ENCODE measurements at regions not wholly inside any gene's neighbourhood (a gene's known extent, or its start where the extent isn't known, plus 50 kb on each side); places are given as distances from the start of the nearest gene placed in this dataset.
"Not testable (repeated sequence)": the region's sequence is repeated elsewhere in the genome, so short reads cannot be mapped to it uniquely, and the experiment has no call there.

- peaks cover 9% of the 10 kb centered on the region for H3K9me3 Mint-ChIP-seq
- H3K4me1 Mint-ChIP-seq, result no peaks in the 10 kb centered on the region
- no peaks in the 10 kb centered on the region for H3K36me3 Mint-ChIP-seq
- H3K4me3 Mint-ChIP-seq, result no peak overlapping the region
- H3K27ac Mint-ChIP-seq, result no peak overlapping the region
- no peak for ATAC-seq
- H3K27me3 Mint-ChIP-seq, result peaks cover 29% of the 10 kb centered on the region
Measured at GRCh38 chr11:134666273-134667174, 254.5 kb upstream of the B3GAT1 start.

- Mint-ChIP-seq H3K36me3 (no peaks in the 10 kb centered on the region), H3K4me1 (no peaks in the 10 kb centered on the region), H3K27ac (no peak overlapping the region), H3K9me3 (peaks cover 10% of the 10 kb centered on the region), H3K4me3 (no peak overlapping the region), H3K27me3 (peaks cover 23% of the 10 kb centered on the region)
- ATAC-seq, result no peak
Measured at GRCh38 chr11:134665571-134666270, 253.7 kb upstream of the B3GAT1 start.

- Mint-ChIP-seq H3K27ac (no peak overlapping the region), H3K4me3 (no peak overlapping the region), H3K9me3 (peaks cover 13% of the 10 kb centered on the region), H3K36me3 (no peaks in the 10 kb centered on the region), H3K4me1 (no peaks in the 10 kb centered on the region), H3K27me3 (peaks cover 17% of the 10 kb centered on the region)
- no peak for ATAC-seq
Measured at GRCh38 chr11:134665188-134665535, 253.1 kb upstream of the B3GAT1 start.

- no peak overlapping the region for H3K27ac Mint-ChIP-seq
- peaks cover 18% of the 10 kb centered on the region for H3K9me3 Mint-ChIP-seq
- peaks cover 12% of the 10 kb centered on the region for H3K27me3 Mint-ChIP-seq
- ATAC-seq, result no peak
- no peak overlapping the region for H3K4me3 Mint-ChIP-seq
- no peaks in the 10 kb centered on the region for H3K36me3 Mint-ChIP-seq
- no peaks in the 10 kb centered on the region for H3K4me1 Mint-ChIP-seq
Measured at GRCh38 chr11:134664447-134665187, 252.6 kb upstream of the B3GAT1 start.

- H3K36me3 Mint-ChIP-seq, result no peaks in the 10 kb centered on the region
- no peak for ATAC-seq
- peaks cover 19% of the 10 kb centered on the region for H3K9me3 Mint-ChIP-seq
- H3K4me1 Mint-ChIP-seq, result no peaks in the 10 kb centered on the region
- H3K27ac Mint-ChIP-seq, result no peak overlapping the region
- peaks cover 11% of the 10 kb centered on the region for H3K27me3 Mint-ChIP-seq
- H3K4me3 Mint-ChIP-seq, result no peak overlapping the region
Measured at GRCh38 chr11:134663506-134664313, 251.7 kb upstream of the B3GAT1 start.

GRCh38 chr11:134662629-134663360 is 250.8 kb upstream of the B3GAT1 start:
- H3K4me3 Mint-ChIP-seq, result no peak overlapping the region
- H3K9me3 Mint-ChIP-seq, result peaks cover 19% of the 10 kb centered on the region
- H3K36me3 Mint-ChIP-seq, result no peaks in the 10 kb centered on the region
- no peaks in the 10 kb centered on the region for H3K4me1 Mint-ChIP-seq
- peaks cover 11% of the 10 kb centered on the region for H3K27me3 Mint-ChIP-seq
- no peak for ATAC-seq
- no peak overlapping the region for H3K27ac Mint-ChIP-seq

- Mint-ChIP-seq H3K4me3 (no peak overlapping the region), H3K36me3 (no peaks in the 10 kb centered on the region), H3K27ac (no peak overlapping the region), H3K4me1 (no peaks in the 10 kb centered on the region), H3K27me3 (peaks cover 5% of the 10 kb centered on the region), H3K9me3 (peaks cover 14% of the 10 kb centered on the region)
- ATAC-seq, result no peak
Measured at GRCh38 chr11:134661660-134662059, 249.6 kb upstream of the B3GAT1 start.

- H3K9me3 Mint-ChIP-seq, result peaks cover 18% of the 10 kb centered on the region
- no peak for ATAC-seq
- no peak overlapping the region for H3K27ac Mint-ChIP-seq
- peaks cover 10% of the 10 kb centered on the region for H3K27me3 Mint-ChIP-seq
- H3K36me3 Mint-ChIP-seq, result no peaks in the 10 kb centered on the region
- H3K4me3 Mint-ChIP-seq, result no peak overlapping the region
- peaks cover 5% of the 10 kb centered on the region for H3K4me1 Mint-ChIP-seq
Measured at GRCh38 chr11:134660416-134660815, 248.4 kb upstream of the B3GAT1 start.

GRCh38 chr11:134659882-134660281 is 247.8 kb upstream of the B3GAT1 start:
- Mint-ChIP-seq H3K4me1 (peaks cover 5% of the 10 kb centered on the region), H3K27me3 (peaks cover 15% of the 10 kb centered on the region), H3K27ac (no peak overlapping the region), H3K36me3 (no peaks in the 10 kb centered on the region), H3K4me3 (no peak overlapping the region), H3K9me3 (peaks cover 18% of the 10 kb centered on the region)
- no peak for ATAC-seq

GRCh38 chr11:134658481-134659225 is 246.6 kb upstream of the B3GAT1 start:
- no peaks in the 10 kb centered on the region for H3K36me3 Mint-ChIP-seq
- H3K4me1 Mint-ChIP-seq, result peaks cover 5% of the 10 kb centered on the region
- no peak overlapping the region for H3K4me3 Mint-ChIP-seq
- H3K27me3 Mint-ChIP-seq, result peaks cover 26% of the 10 kb centered on the region
- no peak overlapping the region for H3K27ac Mint-ChIP-seq
- H3K9me3 Mint-ChIP-seq, result peaks cover 18% of the 10 kb centered on the region
- no peak for ATAC-seq

GRCh38 chr11:134657631-134658030 is 245.6 kb upstream of the B3GAT1 start:
- Mint-ChIP-seq H3K4me1 (peaks cover 5% of the 10 kb centered on the region), H3K27me3 (peaks cover 29% of the 10 kb centered on the region), H3K4me3 (no peak overlapping the region), H3K9me3 (peaks cover 18% of the 10 kb centered on the region), H3K27ac (no peak overlapping the region), H3K36me3 (no peaks in the 10 kb centered on the region)
- ATAC-seq, result no peak

GRCh38 chr11:134656861-134657540 is 245.0 kb upstream of the B3GAT1 start:
- peaks cover 18% of the 10 kb centered on the region for H3K9me3 Mint-ChIP-seq
- H3K27me3 Mint-ChIP-seq, result peaks cover 36% of the 10 kb centered on the region
- no peak overlapping the region for H3K4me3 Mint-ChIP-seq
- H3K36me3 Mint-ChIP-seq, result no peaks in the 10 kb centered on the region
- no peak for ATAC-seq
- peaks cover 5% of the 10 kb centered on the region for H3K4me1 Mint-ChIP-seq
- no peak overlapping the region for H3K27ac Mint-ChIP-seq

GRCh38 chr11:134656086-134656840 is 244.2 kb upstream of the B3GAT1 start:
- Mint-ChIP-seq H3K9me3 (peaks cover 13% of the 10 kb centered on the region), H3K27me3 (peaks cover 37% of the 10 kb centered on the region)
- not testable (repeated sequence) for H3K4me3 Mint-ChIP-seq, H3K36me3 Mint-ChIP-seq, H3K27ac Mint-ChIP-seq, H3K4me1 Mint-ChIP-seq, ATAC-seq

All from stimulated activated memory B cell treated with anti-CD40 and anti-IgM and Interleukin-4, amounts not matched to agents 10 μg/mL and 1 μg/mL and 100 μg/mL, for 72 hours (primary cell).